K562 (cell line): ENCODE measurements at regions not wholly inside any gene's neighbourhood (a gene's known extent, or its start where the extent isn't known, plus 50 kb on each side); places are given as distances from the start of the nearest gene placed in this dataset.
A peak's percentile ranks its signal among the peaks of the same experiment; 100 is the strongest.

Experiments used
- ATAC-seq: fragments of 200-7000 bp; cut with Tn5 transposase; 3 replicates; pipeline ENCODE4 v1.9.1; 2020; ENCODE audit warnings: moderate library complexity
- BruUV-seq: library from RNA; stranded (reverse); fragments of 400-500 nt; replicated peaks from 2 replicates; lab custom pipeline; 2021; lab: Mats Ljungman, UMichigan
- CTCF ChIA-PET: fragments of 300-600 bp; formaldehyde crosslinking; extraction: SDS; loops from one replicate; lab custom pipeline; 2021; ENCODE audit warnings: low intra/inter-chr PET ratio; lab: Yijun Ruan, JAX
- POLR2A ChIA-PET: fragments of 300-600, 350-650 bp; sonication (Branson Sonifier 250); formaldehyde crosslinking; extraction: SDS; loops from one replicate; lab custom pipeline; 2021; ENCODE audit warnings: antibody characterized with exemption, inconsistent platforms; lab: Yijun Ruan, JAX
- DNase-seq, 4 experiments: peaks; one replicate each; pipeline versions ENCODE4 v3.0.0 to v3.0.0-alpha.2; 2011 to 2018; ENCODE audit warnings: low spot score in 3 of 4, mixed read lengths in 3 of 4; ENCODE audit errors: extremely low read depth in 1 of 4
- FAIRE-seq: peaks from 2 replicates; lab custom pipeline; 2011; peaks lifted over from hg19 to GRCh38; lab: Jason Lieb, UNC
- H2AFZ ChIP-seq: 2 replicates; pipeline ENCODE4 v1.6.0; 2011; ENCODE audit warnings: low read depth, low read length, control low read depth, inconsistent platforms
- H3K27ac ChIP-seq: fragments of 200-600 bp; 3 replicates; pipeline ENCODE4 v1.8.0; 2011; ENCODE audit warnings: low read depth, mild to moderate bottlenecking, control low read depth, inconsistent platforms, low read length, moderate library complexity, mixed read lengths; ENCODE audit errors: extremely low read depth
- H3K27me3 ChIP-seq, 2 experiments: fragments of 300-600 bp in 1 of 2; 2 replicates in 1 of 2; 3 replicates in 1 of 2; pipeline versions ENCODE4 v1.6.0 to v1.8.0; 2011; ENCODE audit warnings: inconsistent platforms in 2 of 2, low read length in 2 of 2, mild to moderate bottlenecking in 1 of 2, mixed read lengths in 1 of 2, moderate library complexity in 1 of 2; ENCODE audit not compliant: control insufficient read depth in 2 of 2, insufficient read depth in 2 of 2
- H3K36me3 ChIP-seq: fragments of 300-600 bp; 3 replicates; pipeline ENCODE4 v1.8.0; 2011; ENCODE audit warnings: mild to moderate bottlenecking, low read length, inconsistent platforms; ENCODE audit not compliant: control insufficient read depth, insufficient read depth
- H3K4me1 ChIP-seq, 2 experiments: fragments of 200-600 bp in 1 of 2; replicated peaks in 1 of 2; 2 replicates in 1 of 2; 3 replicates in 1 of 2; pipeline versions ENCODE4 v1.5.1 to v1.8.0; 2011; ENCODE audit warnings: inconsistent platforms in 2 of 2, low read length in 2 of 2, mild to moderate bottlenecking in 1 of 2, mixed read lengths in 1 of 2, moderate library complexity in 1 of 2; ENCODE audit not compliant: control insufficient read depth in 2 of 2, insufficient read depth in 2 of 2
- H3K4me2 ChIP-seq: 2 replicates; pipeline ENCODE4 v1.6.1; 2011; ENCODE audit warnings: low read length, control low read depth, inconsistent platforms, mixed read lengths; ENCODE audit not compliant: insufficient read depth
- H3K4me3 ChIP-seq: fragments of 200-600 bp; sonication (generic), shearing (Covaris generic); 2 replicates; pipeline ENCODE4 v1.5.1; 2016; ENCODE audit warnings: control low read depth, inconsistent platforms
- H3K79me2 ChIP-seq: fragments of 200-600 bp; 3 replicates; pipeline ENCODE4 v1.8.0; 2011; ENCODE audit warnings: low read length, inconsistent platforms; ENCODE audit not compliant: control insufficient read depth, insufficient read depth
- H3K9ac ChIP-seq, 2 experiments: 2 replicates each; pipeline versions ENCODE4 v1.6.0 to v1.6.1; 2011; ENCODE audit warnings: low read depth in 2 of 2, low read length in 2 of 2, control low read depth in 1 of 2, inconsistent platforms in 1 of 2, mild to moderate bottlenecking in 1 of 2, mixed read lengths in 1 of 2; ENCODE audit not compliant: insufficient read depth in 1 of 2
- H3K9me1 ChIP-seq: one replicate; pipeline ENCODE4 v1.6.0; 2011; ENCODE audit warnings: inconsistent platforms, mild to moderate bottlenecking, low read length, moderate library complexity; ENCODE audit not compliant: control insufficient read depth, insufficient read depth
- H3K9me3 ChIP-seq: replicated peaks from 2 replicates; pipeline ENCODE4 v1.5.1; 2011; ENCODE audit warnings: low read depth, low read length, inconsistent platforms; ENCODE audit not compliant: control insufficient read depth, insufficient read depth
- H4K20me1 ChIP-seq: replicated peaks from 2 replicates; pipeline ENCODE4 v1.6.1; 2011; ENCODE audit warnings: low read length, inconsistent platforms, mixed read lengths; ENCODE audit not compliant: control insufficient read depth, insufficient read depth
- CBFA2T3 ChIP-seq: fragments of 450-650 bp; IDR thresholded peaks from 2 replicates; pipeline ENCODE4 v1.6.1; 2017
- CBX1 ChIP-seq: sonication (generic); IDR thresholded peaks from 2 replicates; pipeline ENCODE4 v1.6.1; 2016; ENCODE audit warnings: antibody characterized with exemption, low read depth, mild to moderate bottlenecking
- CBX2 ChIP-seq: fragments of 200-600 bp; sonication (generic); IDR thresholded peaks from one replicate; pipeline ENCODE4 v1.6.1; 2012; ENCODE audit warnings: mild to moderate bottlenecking, low read length, inconsistent platforms; ENCODE audit not compliant: insufficient read depth, poor library complexity, severe bottlenecking
- COPS2 ChIP-seq: fragments of 450-650 bp; conservative IDR thresholded peaks from 2 replicates; pipeline ENCODE4 v1.6.1; 2016; ENCODE audit warnings: mild to moderate bottlenecking, moderate library complexity
- FOXO4 ChIP-seq: fragments of 450-650 bp; formaldehyde crosslinking; IDR thresholded peaks from 2 replicates; pipeline ENCODE4 v1.4.0; 2020; ENCODE audit warnings: mild to moderate bottlenecking, moderate library complexity
- HDAC6 ChIP-seq: IDR thresholded peaks from 2 replicates; pipeline ENCODE4 v1.6.1; 2012; ENCODE audit warnings: low read depth, mild to moderate bottlenecking, control low read depth, inconsistent platforms, low read length, moderate library complexity
- HNRNPLL ChIP-seq: fragments of 200-400 bp; formaldehyde crosslinking; IDR thresholded peaks from 2 replicates; pipeline ENCODE4 v1.6.1; 2017; ENCODE audit warnings: low read length, low read depth, mild to moderate bottlenecking; ENCODE audit not compliant: poor library complexity, severe bottlenecking
- KDM1A ChIP-seq, 2 experiments: fragments of 450-650 bp; IDR thresholded peaks; 2 replicates each; pipeline ENCODE4 v1.6.1; 2016; ENCODE audit warnings: mild to moderate bottlenecking in 2 of 2
- SPI1 ChIP-seq: IDR thresholded peaks from 2 replicates; pipeline ENCODE4 v1.6.1; 2011; ENCODE audit warnings: low read depth, low read length, control low read depth, borderline replicate concordance
- TCF15 ChIP-seq: fragments of 250-450 bp; sonication (Bioruptor Pico); IDR thresholded peaks from 2 replicates; pipeline ENCODE4 v1.8.0; 2022; ENCODE audit warnings: moderate library complexity, mild to moderate bottlenecking, inconsistent platforms
- ZNF12 ChIP-seq: sonication (generic); formaldehyde crosslinking; IDR thresholded peaks from 2 replicates; pipeline ENCODE4 v1.4.0; 2020; ENCODE audit warnings: mild to moderate bottlenecking, missing genetic modification reagents
- ZNF316 ChIP-seq: fragments of 450-650 bp; IDR thresholded peaks from 2 replicates; pipeline ENCODE4 v1.6.1; 2016
- WGBS: fragments of 100-300 bp; shearing (Covaris generic); methylation state at CpG from one replicate; pipeline ENCODE4 v1.1.6; 2016; ENCODE audit warnings: low coverage, mixed read lengths; ENCODE audit not compliant: insufficient coverage; ENCODE audit errors: missing lambda C conversion rate; 5-methylcytosine and 5-hydroxymethylcytosine counted together
- in situ Hi-C: fragments of 300-500 bp; cut with MboI; formaldehyde crosslinking; loops from 4 replicates; pipeline ENCODE4 v1.15.0; 2018; ENCODE audit warnings: inconsistent platforms, mixed read lengths
- intact Hi-C: fragments of 100-400 bp; cut with micrococcal nuclease; formaldehyde crosslinking; loops from 2 replicates; pipeline ENCODE4 v1.14.2; 2022
- TF ChIP-seq, protein P1 (sequence below): fragments of 250-450 bp; sonication (Bioruptor Pico); IDR thresholded peaks from 2 replicates; pipeline ENCODE4 v1.4.0; 2020; ENCODE audit warnings: mild to moderate bottlenecking, moderate library complexity

DNA sequence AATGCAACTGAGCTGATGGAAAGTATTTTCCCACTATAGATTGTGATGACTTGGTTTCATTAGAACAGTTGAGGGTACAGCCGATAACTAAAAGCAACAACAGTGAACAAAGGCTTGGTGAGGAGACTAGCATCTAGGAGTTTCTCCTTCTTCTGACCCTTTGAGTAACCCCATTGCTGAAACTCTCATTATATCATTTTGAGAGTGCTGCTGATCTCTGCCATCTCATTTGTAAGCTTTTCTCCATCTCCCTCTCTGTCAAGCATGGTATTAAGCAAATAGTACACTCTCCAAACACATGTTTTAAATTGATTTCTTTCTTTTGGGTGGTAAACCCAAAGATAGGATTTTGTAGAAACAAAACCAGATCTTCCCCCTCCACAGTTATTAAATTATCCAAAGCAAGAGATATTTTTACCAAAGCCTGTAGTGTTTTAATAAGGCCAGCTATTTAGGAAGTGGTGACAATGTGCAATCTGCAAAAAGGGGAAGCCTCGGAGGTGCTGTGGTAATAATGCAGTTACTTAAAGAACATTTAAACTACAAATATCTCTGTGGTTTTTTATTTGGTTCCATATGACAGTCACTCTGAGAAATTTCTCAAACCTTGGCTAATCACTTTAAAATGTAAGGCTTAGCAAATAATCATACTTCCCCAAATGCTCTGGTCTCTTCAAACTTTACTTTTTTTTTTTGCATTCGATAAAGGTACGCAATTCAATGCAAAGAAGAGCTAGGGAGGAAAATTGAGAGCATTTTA is 287.5 kb downstream of the HLX start:
- intact Hi-C loops (no loop called here), in situ Hi-C loops (no loop called here)
- FAIRE-seq = no peak
- CTCF ChIA-PET = interaction anchor here (0.5 to 0.6 kb wide), 3 partner anchors 36 to 566 kb away, joined by 3 to 4 read pairs (median 3); no protein-coding TSS in a partner anchor
- POLR2A ChIA-PET = no interaction called here
- H3K9me3 ChIP-seq = no peaks in the 10 kb centered on the region
- no peak for ATAC-seq
- no peak overlapping the region for H3K27ac ChIP-seq
- WGBS = 14% methylated on average over 4 of the region's 4 CpGs
- H3K4me2 ChIP-seq = no peak overlapping the region
- H3K4me3 ChIP-seq = no peak overlapping the region
- H3K9me1 ChIP-seq = no peaks in the 10 kb centered on the region
- no peak for DNase-seq
- no peaks in the 10 kb centered on the region for H3K79me2 ChIP-seq
- no peaks in the 10 kb centered on the region for H4K20me1 ChIP-seq
- H3K9ac ChIP-seq = no peak overlapping the region
- no peak overlapping the region for H2AFZ ChIP-seq
- no peaks in the 10 kb centered on the region for H3K4me1 ChIP-seq
- BruUV-seq = no TSS peak
- TF ChIP-seq CBFA2T3 = no peak
- TF ChIP-seq SPI1 = peak; percentile 44; the same call in 1 of the 2 replicates
- TF ChIP-seq, all 486 proteins: peak for 1
- Histone ChIP-seq H3K36me3 (no peaks in the 10 kb centered on the region), H3K27me3 (no peaks in the 10 kb centered on the region)

GRCh38 chr1:221169447-221169889 is 290.2 kb downstream of the HLX start:
- Histone ChIP-seq H3K4me1 (no peaks in the 10 kb centered on the region), H2AFZ (no peak overlapping the region), H4K20me1 (no peaks in the 10 kb centered on the region), H3K9me3 (no peaks in the 10 kb centered on the region; the same call in 1 of the 2 replicates), H3K9me1 (no peaks in the 10 kb centered on the region), H3K27ac (no peak overlapping the region), H3K4me3 (no peak overlapping the region), H3K4me2 (no peak overlapping the region), H3K9ac (no peak overlapping the region), H3K27me3 (no peaks in the 10 kb centered on the region), H3K79me2 (no peaks in the 10 kb centered on the region), H3K36me3 (no peaks in the 10 kb centered on the region)
- intact Hi-C loops = no loop called here
- BruUV-seq = no TSS peak
- in situ Hi-C loops = no loop called here
- DNase-seq (no peak), FAIRE-seq (no peak), ATAC-seq (no peak)
- CTCF ChIA-PET = no interaction called here
- WGBS = 6% methylated on average over 2 of the region's 2 CpGs
- POLR2A ChIA-PET = no interaction called here
- TF ChIP-seq COPS2 = no peak
- TF ChIP-seq FOXO4 (CRISPR knock-in tag) = no peak
- TF ChIP-seq CBX1 = no peak
- TF ChIP-seq, protein P1, sequence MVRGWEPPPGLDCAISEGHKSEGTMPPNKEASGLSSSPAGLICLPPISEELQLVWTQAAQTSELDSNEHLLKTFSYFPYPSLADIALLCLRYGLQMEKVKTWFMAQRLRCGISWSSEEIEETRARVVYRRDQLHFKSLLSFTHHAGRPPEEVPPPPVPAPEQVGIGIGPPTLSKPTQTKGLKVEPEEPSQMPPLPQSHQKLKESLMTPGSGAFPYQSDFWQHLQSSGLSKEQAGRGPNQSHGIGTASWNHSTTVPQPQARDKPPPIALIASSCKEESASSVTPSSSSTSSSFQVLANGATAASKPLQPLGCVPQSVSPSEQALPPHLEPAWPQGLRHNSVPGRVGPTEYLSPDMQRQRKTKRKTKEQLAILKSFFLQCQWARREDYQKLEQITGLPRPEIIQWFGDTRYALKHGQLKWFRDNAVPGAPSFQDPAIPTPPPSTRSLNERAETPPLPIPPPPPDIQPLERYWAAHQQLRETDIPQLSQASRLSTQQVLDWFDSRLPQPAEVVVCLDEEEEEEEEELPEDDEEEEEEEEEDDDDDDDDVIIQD (CRISPR knock-in tag) = no peak
- TF ChIP-seq HNRNPLL = no peak
- TF ChIP-seq TCF15 = no peak
- TF ChIP-seq ZNF12 (CRISPR knock-in tag) = no peak
- no peak for TF ChIP-seq HDAC6
- no peak for TF ChIP-seq ZNF316
- TF ChIP-seq KDM1A (IDR thresholded peaks at IDR 0.05) = no peak
- no peak for TF ChIP-seq CBX2
